ENCODE measurements at regions not wholly inside any gene's neighbourhood (a gene's known extent, or its start where the extent isn't known, plus 50 kb on each side); places are given as distances from the start of the nearest gene placed in this dataset.
A peak's percentile ranks its signal among the peaks of the same experiment; 100 is the strongest.

- TF ChIP-seq ZNF574 (CRISPR knock-in tag; IDR thresholded peaks at IDR 0.05) (peak; percentile 60), ZNF580 (CRISPR knock-in tag; IDR thresholded peaks at IDR 0.05; ENCODE audit: borderline replicate concordance, low read depth) (no peak), PAF1 (CRISPR knock-in tag; IDR thresholded peaks at IDR 0.05) (no peak), HOXA3 (CRISPR knock-in tag; IDR thresholded peaks at IDR 0.05) (peak; percentile 87), RELA (CRISPR knock-in tag; IDR thresholded peaks at IDR 0.05) (no peak), FIP1L1 (IDR thresholded peaks at IDR 0.05; ENCODE audit: borderline replicate concordance, insufficient read depth, low read depth, low read length) (no peak), ZFP82 (CRISPR knock-in tag; IDR thresholded peaks at IDR 0.05; ENCODE audit: borderline replicate concordance) (no peak), ZNF607 (CRISPR knock-in tag; IDR thresholded peaks at IDR 0.05; ENCODE audit: borderline replicate concordance) (no peak), HNF1A (IDR thresholded peaks at IDR 0.05; ENCODE audit: low read depth) (no peak), HNF1A (CRISPR knock-in tag; IDR thresholded peaks at IDR 0.05; ENCODE audit: borderline replicate concordance) (no peak; the same call in 1 of the 2 replicates), ZNF142 (CRISPR knock-in tag; IDR thresholded peaks at IDR 0.05) (no peak), SSRP1 (CRISPR knock-in tag; IDR thresholded peaks at IDR 0.05) (no peak), PAXIP1 (CRISPR knock-in tag; conservative IDR thresholded peaks at IDR 0.05) (peak; percentile 70)
Observed at GRCh38 chr16:85181739-85182129, 69.5 kb upstream of the CIBAR2 start (continued).
